ENCODE measurements at regions not wholly inside any gene's neighbourhood (a gene's known extent, or its start where the extent isn't known, plus 50 kb on each side); places are given as distances from the start of the nearest gene placed in this dataset.

- Histone ChIP-seq H3K27me3 (ENCODE audit: control insufficient read depth in 1 of 2, insufficient read depth in 2 of 2, low read length in 2 of 2) (no peaks in the 10 kb centered on the region), H3K9me3 (ENCODE audit: control insufficient read depth in 2 of 2, low read length in 2 of 2) (peaks cover 0 to 6% of the 10 kb centered on the region in 2 donors), H3K4me1 (ENCODE audit: control insufficient read depth, insufficient read depth, low read length) (no peaks in the 10 kb centered on the region), H3K9ac (ENCODE audit: low read length in 2 of 2) (no peak overlapping the region), H3K27ac (ENCODE audit: low read length) (no peak overlapping the region), H3K36me3 (ENCODE audit: control insufficient read depth in 2 of 2, insufficient read depth in 2 of 2, low read length in 2 of 2) (no peaks in the 10 kb centered on the region), H3K4me3 (ENCODE audit: low read length in 2 of 2) (no peak overlapping the region)
Observed at GRCh38 chr17:77294761-77295160, 154.0 kb downstream of the SEC14L1 start.

GRCh38 chr17:77295241-77295853 is 154.6 kb downstream of the SEC14L1 start:
- Histone ChIP-seq H3K4me1 (ENCODE audit: control insufficient read depth, insufficient read depth, low read length) (no peaks in the 10 kb centered on the region), H3K9ac (ENCODE audit: low read length in 2 of 2) (no peak overlapping the region), H3K27me3 (ENCODE audit: control insufficient read depth in 1 of 2, insufficient read depth in 2 of 2, low read length in 2 of 2) (no peaks in the 10 kb centered on the region), H3K27ac (ENCODE audit: low read length) (no peak overlapping the region), H3K4me3 (ENCODE audit: low read length in 2 of 2) (no peak overlapping the region), H3K36me3 (ENCODE audit: control insufficient read depth in 2 of 2, insufficient read depth in 2 of 2, low read length in 2 of 2) (no peaks in the 10 kb centered on the region), H3K9me3 (ENCODE audit: control insufficient read depth in 2 of 2, low read length in 2 of 2) (peaks cover 0 to 6% of the 10 kb centered on the region in 2 donors)

GRCh38 chr17:77296769-77297409 is 156.1 kb downstream of the SEC14L1 start:
- Histone ChIP-seq H3K4me1 (ENCODE audit: control insufficient read depth, insufficient read depth, low read length) (no peaks in the 10 kb centered on the region), H3K4me3 (ENCODE audit: low read length in 2 of 2) (no peak overlapping the region), H3K9ac (ENCODE audit: low read length in 2 of 2) (no peak overlapping the region), H3K36me3 (ENCODE audit: control insufficient read depth in 2 of 2, insufficient read depth in 2 of 2, low read length in 2 of 2) (no peaks in the 10 kb centered on the region), H3K9me3 (ENCODE audit: control insufficient read depth in 2 of 2, low read length in 2 of 2) (peaks cover 0 to 6% of the 10 kb centered on the region in 2 donors), H3K27ac (ENCODE audit: low read length) (no peak overlapping the region), H3K27me3 (ENCODE audit: control insufficient read depth in 1 of 2, insufficient read depth in 2 of 2, low read length in 2 of 2) (no peaks in the 10 kb centered on the region)

- no peak overlapping the region for H3K9ac ChIP-seq (ENCODE audit: low read length in 2 of 2)
- H3K9me3 ChIP-seq (ENCODE audit: control insufficient read depth in 2 of 2, low read length in 2 of 2): peaks cover 0 to 6% of the 10 kb centered on the region in 2 donors
- H3K27me3 ChIP-seq (ENCODE audit: control insufficient read depth in 1 of 2, insufficient read depth in 2 of 2, low read length in 2 of 2): no peaks in the 10 kb centered on the region
- no peak overlapping the region for H3K4me3 ChIP-seq (ENCODE audit: low read length in 2 of 2)
- no peaks in the 10 kb centered on the region for H3K4me1 ChIP-seq (ENCODE audit: control insufficient read depth, insufficient read depth, low read length)
- H3K36me3 ChIP-seq (ENCODE audit: control insufficient read depth in 2 of 2, insufficient read depth in 2 of 2, low read length in 2 of 2): no peaks in the 10 kb centered on the region
- no peak overlapping the region for H3K27ac ChIP-seq (ENCODE audit: low read length)
Observed at GRCh38 chr17:77297693-77298666, 157.2 kb downstream of the SEC14L1 start.

- no peak overlapping the region for H3K27ac ChIP-seq (ENCODE audit: low read length)
- H3K36me3 ChIP-seq (ENCODE audit: control insufficient read depth in 2 of 2, insufficient read depth in 2 of 2, low read length in 2 of 2): no peaks in the 10 kb centered on the region
- H3K4me3 ChIP-seq (ENCODE audit: low read length in 2 of 2): no peak overlapping the region
- H3K9me3 ChIP-seq (ENCODE audit: control insufficient read depth in 2 of 2, low read length in 2 of 2): peaks cover 0 to 6% of the 10 kb centered on the region in 2 donors
- H3K27me3 ChIP-seq (ENCODE audit: control insufficient read depth in 1 of 2, insufficient read depth in 2 of 2, low read length in 2 of 2): no peaks in the 10 kb centered on the region
- H3K4me1 ChIP-seq (ENCODE audit: control insufficient read depth, insufficient read depth, low read length): no peaks in the 10 kb centered on the region
- H3K9ac ChIP-seq (ENCODE audit: low read length in 2 of 2): no peak overlapping the region
Observed at GRCh38 chr17:77298811-77299210, 158.0 kb downstream of the SEC14L1 start.

- no peaks in the 10 kb centered on the region for H3K27me3 ChIP-seq (ENCODE audit: control insufficient read depth in 1 of 2, insufficient read depth in 2 of 2, low read length in 2 of 2)
Observed at GRCh38 chr17:77299256-77300015, 158.7 kb downstream of the SEC14L1 start.

GRCh38 chr17:77300016-77300686 is 159.4 kb downstream of the SEC14L1 start:
- H3K9me3 ChIP-seq (ENCODE audit: control insufficient read depth in 2 of 2, low read length in 2 of 2): peaks cover 0 to 6% of the 10 kb centered on the region in 2 donors
- no peaks in the 10 kb centered on the region for H3K27me3 ChIP-seq (ENCODE audit: control insufficient read depth in 1 of 2, insufficient read depth in 2 of 2, low read length in 2 of 2)
- H3K4me1 ChIP-seq (ENCODE audit: control insufficient read depth, insufficient read depth, low read length): no peaks in the 10 kb centered on the region
- H3K36me3 ChIP-seq (ENCODE audit: control insufficient read depth in 2 of 2, insufficient read depth in 2 of 2, low read length in 2 of 2): no peaks in the 10 kb centered on the region
- no peak overlapping the region for H3K9ac ChIP-seq (ENCODE audit: low read length in 2 of 2)
- no peak overlapping the region for H3K4me3 ChIP-seq (ENCODE audit: low read length in 2 of 2)
- H3K27ac ChIP-seq (ENCODE audit: low read length): no peak overlapping the region

More at GRCh38 chr17:77299256-77300015, 158.7 kb downstream of the SEC14L1 start:
- Histone ChIP-seq H3K27ac (ENCODE audit: low read length) (no peak overlapping the region), H3K9me3 (ENCODE audit: control insufficient read depth in 2 of 2, low read length in 2 of 2) (peaks cover 0 to 6% of the 10 kb centered on the region in 2 donors), H3K9ac (ENCODE audit: low read length in 2 of 2) (no peak overlapping the region), H3K4me1 (ENCODE audit: control insufficient read depth, insufficient read depth, low read length) (no peaks in the 10 kb centered on the region), H3K36me3 (ENCODE audit: control insufficient read depth in 2 of 2, insufficient read depth in 2 of 2, low read length in 2 of 2) (no peaks in the 10 kb centered on the region), H3K4me3 (ENCODE audit: low read length in 2 of 2) (no peak overlapping the region)

GRCh38 chr17:77301694-77302266 is 161.0 kb downstream of the SEC14L1 start:
- H3K27ac ChIP-seq (ENCODE audit: low read length): no peak overlapping the region
- H3K36me3 ChIP-seq (ENCODE audit: control insufficient read depth in 2 of 2, insufficient read depth in 2 of 2, low read length in 2 of 2): no peaks in the 10 kb centered on the region
- H3K9me3 ChIP-seq (ENCODE audit: control insufficient read depth in 2 of 2, low read length in 2 of 2): peaks cover 0 to 6% of the 10 kb centered on the region in 2 donors
- H3K9ac ChIP-seq (ENCODE audit: low read length in 2 of 2): no peak overlapping the region
- H3K4me1 ChIP-seq (ENCODE audit: control insufficient read depth, insufficient read depth, low read length): no peaks in the 10 kb centered on the region
- H3K27me3 ChIP-seq (ENCODE audit: control insufficient read depth in 1 of 2, insufficient read depth in 2 of 2, low read length in 2 of 2): no peaks in the 10 kb centered on the region
- no peak overlapping the region for H3K4me3 ChIP-seq (ENCODE audit: low read length in 2 of 2)

GRCh38 chr17:77302682-77303081 is 161.9 kb downstream of the SEC14L1 start:
- Histone ChIP-seq H3K4me3 (ENCODE audit: low read length in 2 of 2) (no peak overlapping the region), H3K27me3 (ENCODE audit: control insufficient read depth in 1 of 2, insufficient read depth in 2 of 2, low read length in 2 of 2) (no peaks in the 10 kb centered on the region), H3K27ac (ENCODE audit: low read length) (no peak overlapping the region), H3K9me3 (ENCODE audit: control insufficient read depth in 2 of 2, low read length in 2 of 2) (peaks cover 0 to 6% of the 10 kb centered on the region in 2 donors), H3K9ac (ENCODE audit: low read length in 2 of 2) (no peak overlapping the region), H3K4me1 (ENCODE audit: control insufficient read depth, insufficient read depth, low read length) (no peaks in the 10 kb centered on the region), H3K36me3 (ENCODE audit: control insufficient read depth in 2 of 2, insufficient read depth in 2 of 2, low read length in 2 of 2) (no peaks in the 10 kb centered on the region)
